Natural killer cell treated with Interleukin-12 subunit alpha and Interleukin-12 subunit beta and Interleukin-15 and Interleukin-18, amount 100 ng/mL, for 72 hours (primary cell): ENCODE measurements at regions not wholly inside any gene's neighbourhood (a gene's known extent, or its start where the extent isn't known, plus 50 kb on each side); places are given as distances from the start of the nearest gene placed in this dataset.
A peak's percentile ranks its signal among the peaks of the same experiment; 100 is the strongest.

ENCODE experiments used
- ATAC-seq, 2 donors: fragments of 150-1000 bp; cut with Tn5 transposase in 1 of 2; sonication (Bioruptor Pico), chemical (Tn5 transposase) in 1 of 2; 2 replicates each; pipeline ENCODE4 v1.10.0; 2021
- DNase-seq: peaks from one replicate; pipeline ENCODE4 v3.0.0; 2022; ENCODE audit warnings: low spot score
- H3K27ac Mint-ChIP-seq, 2 donors: 1 replicate in 1 of 2; 2 replicates in 1 of 2; pipeline ENCODE4 v1.8.0; 2022; ENCODE audit warnings: mixed read lengths in 2 of 2, mild to moderate bottlenecking in 1 of 2, moderate library complexity in 1 of 2
- H3K27me3 Mint-ChIP-seq, 2 donors: 1 replicate in 1 of 2; 2 replicates in 1 of 2; pipeline ENCODE4 v1.8.0; 2022; ENCODE audit warnings: mixed read lengths in 2 of 2
- H3K36me3 Mint-ChIP-seq: one replicate; pipeline ENCODE4 v1.8.0; 2022; ENCODE audit warnings: mixed read lengths
- H3K4me1 Mint-ChIP-seq, 2 donors: 1 replicate in 1 of 2; 2 replicates in 1 of 2; pipeline ENCODE4 v1.8.0; 2022; ENCODE audit warnings: low read depth in 2 of 2, mixed read lengths in 2 of 2, mild to moderate bottlenecking in 1 of 2
- H3K4me3 Mint-ChIP-seq: one replicate; pipeline ENCODE4 v1.8.0; 2022; ENCODE audit warnings: mixed read lengths
- H3K9me3 Mint-ChIP-seq: 2 replicates; pipeline ENCODE4 v1.8.0; 2022; ENCODE audit warnings: mixed read lengths

- ATAC-seq (peak in 1 of 2 donors; percentile 62), DNase-seq (peak; percentile 73)
- peaks cover 31 to 49% of the 10 kb centered on the region in 2 donors for H3K27me3 Mint-ChIP-seq
- H3K9me3 Mint-ChIP-seq, result no peaks in the 10 kb centered on the region
- H3K4me1 Mint-ChIP-seq, result no peaks in the 10 kb centered on the region
- H3K27ac Mint-ChIP-seq, result no peak overlapping the region
- no peak overlapping the region for H3K4me3 Mint-ChIP-seq
- H3K36me3 Mint-ChIP-seq, result no peaks in the 10 kb centered on the region
Observed at GRCh38 chr10:123582084-123582989, 83.8 kb upstream of the GPR26 start.

GRCh38 chr10:123583639-123584418 is 82.3 kb upstream of the GPR26 start:
- Mint-ChIP-seq H3K27ac (no peak overlapping the region), H3K9me3 (no peaks in the 10 kb centered on the region), H3K36me3 (no peaks in the 10 kb centered on the region), H3K4me1 (no peaks in the 10 kb centered on the region), H3K27me3 (peaks cover 31 to 41% of the 10 kb centered on the region in 2 donors), H3K4me3 (no peak overlapping the region)
- ATAC-seq, result no peak
- DNase-seq, result no peak

- peaks cover 28 to 35% of the 10 kb centered on the region in 2 donors for H3K27me3 Mint-ChIP-seq
- no peaks in the 10 kb centered on the region for H3K9me3 Mint-ChIP-seq
- ATAC-seq (peak in 1 of 2 donors; percentile 8), DNase-seq (no peak)
- H3K27ac Mint-ChIP-seq, result no peak overlapping the region
- no peaks in the 10 kb centered on the region for H3K4me1 Mint-ChIP-seq
- no peak overlapping the region for H3K4me3 Mint-ChIP-seq
- H3K36me3 Mint-ChIP-seq, result no peaks in the 10 kb centered on the region
Observed at GRCh38 chr10:123584419-123584775, 81.8 kb upstream of the GPR26 start.

GRCh38 chr10:123585477-123586445 is 80.4 kb upstream of the GPR26 start:
- Mint-ChIP-seq H3K4me3 (no peak overlapping the region), H3K4me1 (no peaks in the 10 kb centered on the region), H3K36me3 (no peaks in the 10 kb centered on the region), H3K9me3 (no peaks in the 10 kb centered on the region), H3K27ac (no peak overlapping the region), H3K27me3 (peaks cover 26 to 41% of the 10 kb centered on the region in 2 donors)
- ATAC-seq (peak in 1 of 2 donors; percentile 13), DNase-seq (no peak)

- DNase-seq (no peak), ATAC-seq (no peak)
- Mint-ChIP-seq H3K4me3 (no peak overlapping the region), H3K36me3 (no peaks in the 10 kb centered on the region), H3K9me3 (no peaks in the 10 kb centered on the region), H3K4me1 (no peaks in the 10 kb centered on the region), H3K27me3 (peaks cover 25 to 43% of the 10 kb centered on the region in 2 donors), H3K27ac (no peak overlapping the region)
Observed at GRCh38 chr10:123587110-123587509, 79.0 kb upstream of the GPR26 start.

GRCh38 chr10:123588386-123588914 is 77.7 kb upstream of the GPR26 start:
- DNase-seq (no peak), ATAC-seq (peak in 1 of 2 donors; percentile 6)
- H3K9me3 Mint-ChIP-seq, result no peaks in the 10 kb centered on the region
- H3K36me3 Mint-ChIP-seq, result no peaks in the 10 kb centered on the region
- H3K27me3 Mint-ChIP-seq, result peaks cover 19 to 39% of the 10 kb centered on the region in 2 donors
- H3K4me3 Mint-ChIP-seq, result no peak overlapping the region
- H3K4me1 Mint-ChIP-seq, result no peaks in the 10 kb centered on the region
- H3K27ac Mint-ChIP-seq, result no peak overlapping the region

GRCh38 chr10:123595661-123596060 is 70.5 kb upstream of the GPR26 start:
- no peaks in the 10 kb centered on the region for H3K9me3 Mint-ChIP-seq
- H3K4me1 Mint-ChIP-seq, result no peaks in the 10 kb centered on the region
- no peak overlapping the region for H3K4me3 Mint-ChIP-seq
- ATAC-seq (no peak), DNase-seq (no peak)
- H3K27ac Mint-ChIP-seq, result no peak overlapping the region
- H3K36me3 Mint-ChIP-seq, result no peaks in the 10 kb centered on the region
- peaks cover 12 to 20% of the 10 kb centered on the region in 2 donors for H3K27me3 Mint-ChIP-seq

GRCh38 chr10:123597676-123598075 is 68.5 kb upstream of the GPR26 start:
- no peaks in the 10 kb centered on the region for H3K36me3 Mint-ChIP-seq

GRCh38 chr10:123599366-123599849 is 66.7 kb upstream of the GPR26 start:
- ATAC-seq, result no peak
- Mint-ChIP-seq H3K27me3 (peaks cover 24 to 27% of the 10 kb centered on the region in 2 donors), H3K36me3 (no peaks in the 10 kb centered on the region), H3K27ac (no peak overlapping the region), H3K4me3 (no peak overlapping the region), H3K4me1 (no peaks in the 10 kb centered on the region), H3K9me3 (no peaks in the 10 kb centered on the region)
- no peak for DNase-seq

More at GRCh38 chr10:123597676-123598075, 68.5 kb upstream of the GPR26 start:
- H3K4me3 Mint-ChIP-seq, result no peak overlapping the region
- ATAC-seq (no peak), DNase-seq (no peak)
- no peaks in the 10 kb centered on the region for H3K9me3 Mint-ChIP-seq
- peaks cover 18 to 19% of the 10 kb centered on the region in 2 donors for H3K27me3 Mint-ChIP-seq
- H3K27ac Mint-ChIP-seq, result no peak overlapping the region
- H3K4me1 Mint-ChIP-seq, result no peaks in the 10 kb centered on the region

GRCh38 chr10:123600177-123600576 is 66.0 kb upstream of the GPR26 start:
- Mint-ChIP-seq H3K27ac (no peak overlapping the region), H3K4me1 (no peaks in the 10 kb centered on the region), H3K4me3 (no peak overlapping the region), H3K27me3 (peaks cover 24 to 31% of the 10 kb centered on the region in 2 donors), H3K36me3 (no peaks in the 10 kb centered on the region), H3K9me3 (no peaks in the 10 kb centered on the region)
- DNase-seq, result no peak
- ATAC-seq, result no peak

- H3K4me3 Mint-ChIP-seq, result no peak overlapping the region
- no peak for DNase-seq
- no peaks in the 10 kb centered on the region for H3K36me3 Mint-ChIP-seq
- no peak for ATAC-seq
- peaks cover 36 to 52% of the 10 kb centered on the region in 2 donors for H3K27me3 Mint-ChIP-seq
- H3K27ac Mint-ChIP-seq, result no peak overlapping the region
- no peaks in the 10 kb centered on the region for H3K9me3 Mint-ChIP-seq
- no peaks in the 10 kb centered on the region for H3K4me1 Mint-ChIP-seq
Observed at GRCh38 chr10:123603130-123603529, 63.0 kb upstream of the GPR26 start.

- DNase-seq (no peak), ATAC-seq (no peak)
- Mint-ChIP-seq H3K4me1 (no peaks in the 10 kb centered on the region), H3K9me3 (no peaks in the 10 kb centered on the region), H3K4me3 (no peak overlapping the region), H3K27me3 (peaks cover 40 to 58% of the 10 kb centered on the region in 2 donors), H3K36me3 (no peaks in the 10 kb centered on the region), H3K27ac (no peak overlapping the region)
Observed at GRCh38 chr10:123604506-123604905, 61.6 kb upstream of the GPR26 start.

- no peak overlapping the region for H3K27ac Mint-ChIP-seq
Observed at GRCh38 chr10:123606006-123606405, 60.1 kb upstream of the GPR26 start.

More at GRCh38 chr10:123606006-123606405, 60.1 kb upstream of the GPR26 start:
- ATAC-seq (no peak), DNase-seq (no peak)
- Mint-ChIP-seq H3K4me3 (no peak overlapping the region), H3K27me3 (peaks cover 37 to 57% of the 10 kb centered on the region in 2 donors), H3K4me1 (no peaks in the 10 kb centered on the region), H3K36me3 (no peaks in the 10 kb centered on the region), H3K9me3 (no peaks in the 10 kb centered on the region)
